ENCODE measurements at regions not wholly inside any gene's neighbourhood (a gene's known extent, or its start where the extent isn't known, plus 50 kb on each side); places are given as distances from the start of the nearest gene placed in this dataset.

DNA sequence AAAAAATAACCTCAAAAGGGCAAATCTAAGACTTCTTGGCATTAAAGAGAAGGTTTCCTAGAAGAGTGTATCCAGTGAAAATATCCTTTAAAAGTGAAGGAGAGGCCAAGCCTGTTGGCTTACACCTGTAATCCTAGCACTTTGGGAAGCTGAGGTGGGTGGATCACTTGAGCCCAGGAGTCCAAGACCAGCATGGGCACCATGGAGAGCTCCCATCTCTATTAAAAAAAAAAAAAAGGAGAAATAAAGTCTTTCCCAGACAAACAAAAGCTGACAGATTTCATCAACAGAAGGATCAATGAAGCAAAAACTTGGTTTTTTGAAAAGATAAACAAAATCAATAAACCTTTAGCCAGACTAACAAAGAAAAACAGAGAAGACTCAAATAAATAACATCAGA, 67.6 kb upstream of the ZNF800 start:
- TF ChIP-seq SMC3 (IDR thresholded peaks at IDR 0.05; ENCODE audit: low read depth, low read length) = no peak
- TF ChIP-seq EP300 (IDR thresholded peaks at IDR 0.05; ENCODE audit: borderline replicate concordance in 1 of 2, low read depth in 1 of 2, low read length in 1 of 2) = no peak
- TF ChIP-seq, protein P1, sequence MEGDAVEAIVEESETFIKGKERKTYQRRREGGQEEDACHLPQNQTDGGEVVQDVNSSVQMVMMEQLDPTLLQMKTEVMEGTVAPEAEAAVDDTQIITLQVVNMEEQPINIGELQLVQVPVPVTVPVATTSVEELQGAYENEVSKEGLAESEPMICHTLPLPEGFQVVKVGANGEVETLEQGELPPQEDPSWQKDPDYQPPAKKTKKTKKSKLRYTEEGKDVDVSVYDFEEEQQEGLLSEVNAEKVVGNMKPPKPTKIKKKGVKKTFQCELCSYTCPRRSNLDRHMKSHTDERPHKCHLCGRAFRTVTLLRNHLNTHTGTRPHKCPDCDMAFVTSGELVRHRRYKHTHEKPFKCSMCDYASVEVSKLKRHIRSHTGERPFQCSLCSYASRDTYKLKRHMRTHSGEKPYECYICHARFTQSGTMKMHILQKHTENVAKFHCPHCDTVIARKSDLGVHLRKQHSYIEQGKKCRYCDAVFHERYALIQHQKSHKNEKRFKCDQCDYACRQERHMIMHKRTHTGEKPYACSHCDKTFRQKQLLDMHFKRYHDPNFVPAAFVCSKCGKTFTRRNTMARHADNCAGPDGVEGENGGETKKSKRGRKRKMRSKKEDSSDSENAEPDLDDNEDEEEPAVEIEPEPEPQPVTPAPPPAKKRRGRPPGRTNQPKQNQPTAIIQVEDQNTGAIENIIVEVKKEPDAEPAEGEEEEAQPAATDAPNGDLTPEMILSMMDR (IDR thresholded peaks at IDR 0.05) = no peak
